Stimulated activated CD4-positive, alpha-beta T cell treated with anti-CD3 and anti-CD28 coated beads, Interleukin-4, amount 100 ng/mL, for 24 hours (primary cell): ENCODE measurements at regions not wholly inside any gene's neighbourhood (a gene's known extent, or its start where the extent isn't known, plus 50 kb on each side); places are given as distances from the start of the nearest gene placed in this dataset.
"Not testable (repeated sequence)": the region's sequence is repeated elsewhere in the genome, so short reads cannot be mapped to it uniquely, and the experiment has no call there.

Source experiments
- DNase-seq: peaks from one replicate; pipeline ENCODE4 v3.0.0-alpha.2; 2020

DNA sequence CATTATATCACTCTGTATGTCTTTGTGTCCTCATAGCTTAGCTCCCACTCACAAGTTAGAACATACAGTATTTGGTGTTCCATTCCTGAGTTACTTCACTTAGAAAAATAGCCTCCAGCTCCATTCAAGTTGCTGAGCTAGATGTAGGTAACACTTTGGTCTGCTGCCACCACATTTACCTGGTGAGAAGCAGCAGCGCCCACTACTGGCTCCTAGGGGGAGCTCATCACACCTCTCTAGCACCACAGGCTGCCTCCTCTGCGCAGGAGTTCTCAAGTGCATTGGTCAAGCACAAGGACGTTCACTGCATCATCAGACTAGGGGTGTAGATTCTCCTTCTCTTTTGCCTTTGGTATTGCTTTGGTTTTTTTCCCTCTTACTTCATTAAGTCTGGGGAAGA, 530.9 kb upstream of the AUTS2 start:
- no peak for DNase-seq

DNA sequence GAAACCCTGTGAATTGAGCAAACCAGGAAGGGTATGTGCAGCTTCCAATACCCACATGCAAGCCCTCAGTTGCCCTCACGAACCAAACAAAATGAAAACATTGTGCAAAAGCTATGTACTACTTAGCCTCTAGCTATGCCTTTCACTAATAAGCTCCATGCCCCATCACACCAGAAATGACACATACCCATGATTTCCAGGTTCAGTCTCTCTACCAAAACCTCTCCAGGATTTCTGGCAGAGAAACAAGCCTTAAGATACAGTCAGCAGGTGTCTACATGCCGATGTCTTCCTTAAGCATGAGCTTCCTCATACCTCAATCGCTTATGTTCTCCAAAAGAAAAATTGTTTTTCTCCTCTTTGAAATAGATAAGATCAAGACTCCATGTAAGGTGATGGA, 527.8 kb upstream of the AUTS2 start:
- DNase-seq = no peak

DNA sequence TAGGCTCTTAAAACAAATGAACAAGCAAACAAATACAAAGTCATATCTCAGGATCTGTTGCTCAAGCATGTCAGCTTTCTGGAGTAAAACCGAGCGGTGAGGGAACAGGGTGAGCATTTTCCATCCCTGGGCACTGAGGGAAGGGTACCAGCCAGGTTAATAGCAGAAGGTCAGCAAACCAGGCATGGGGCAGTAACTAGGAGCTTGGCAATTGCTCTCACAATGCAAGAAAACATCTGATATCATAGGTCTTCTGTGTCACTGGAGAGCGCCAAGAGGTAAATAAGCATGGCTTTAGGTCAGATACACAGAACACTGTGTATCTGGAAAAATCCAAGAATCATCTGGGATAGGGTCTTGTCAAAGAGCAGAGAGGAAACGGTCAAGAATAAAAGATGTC, 521.7 kb upstream of the AUTS2 start:
- DNase-seq = no peak

DNA sequence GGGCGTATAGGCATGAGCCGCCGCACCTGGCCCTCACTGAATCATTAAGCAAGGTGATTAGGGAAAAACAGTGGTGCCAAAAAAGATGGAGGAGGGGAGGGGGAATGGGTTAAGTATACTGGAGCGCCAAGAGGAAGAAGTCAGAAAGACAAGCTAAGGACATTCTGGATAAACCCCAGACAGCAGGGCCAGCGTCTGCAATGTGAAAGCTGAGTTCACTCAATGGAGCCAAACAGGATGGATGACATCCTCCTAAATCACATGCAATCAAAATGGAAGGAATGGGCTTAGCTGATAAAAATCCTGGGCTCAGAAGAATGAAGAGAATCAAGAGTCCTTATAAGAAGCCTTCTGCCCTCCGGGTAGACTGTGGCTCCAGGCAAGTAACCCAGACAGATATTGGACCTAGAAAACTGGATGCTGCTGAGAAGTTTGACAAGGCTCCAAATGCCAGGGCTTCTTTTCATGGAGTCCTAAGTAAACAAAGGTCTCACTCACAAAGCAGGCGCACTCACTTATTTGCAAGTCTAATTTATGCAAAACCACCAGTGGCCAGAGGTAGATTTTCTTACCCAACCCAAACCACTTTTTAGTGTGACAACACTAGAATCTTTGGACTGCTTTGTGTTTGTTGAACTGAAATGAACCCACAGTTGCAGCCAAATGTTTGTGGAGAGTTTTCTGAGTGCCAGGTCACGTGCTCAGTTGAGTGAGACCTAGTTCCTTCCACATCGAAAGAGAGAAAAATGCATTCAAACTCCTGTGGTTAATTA, 519.1 kb upstream of the AUTS2 start:
- no peak for DNase-seq

DNA sequence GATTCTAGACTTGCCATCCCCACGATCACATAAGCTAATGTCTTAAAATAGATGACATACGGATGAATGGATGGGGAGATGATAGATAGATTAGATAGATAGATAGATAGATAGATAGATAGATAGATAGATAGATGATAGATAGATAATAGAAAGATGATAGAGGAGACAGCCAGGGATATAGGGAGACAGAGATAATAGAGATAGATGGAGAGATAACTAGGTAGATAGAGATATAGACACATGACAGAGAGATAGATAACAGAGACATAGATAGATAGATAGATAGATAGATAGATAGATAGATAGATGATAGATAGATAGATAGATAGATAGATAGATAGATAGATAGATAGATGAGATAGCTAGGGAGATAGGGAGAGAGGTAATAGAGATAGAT, 511.0 kb upstream of the AUTS2 start:
- DNase-seq = not testable (repeated sequence)

DNA sequence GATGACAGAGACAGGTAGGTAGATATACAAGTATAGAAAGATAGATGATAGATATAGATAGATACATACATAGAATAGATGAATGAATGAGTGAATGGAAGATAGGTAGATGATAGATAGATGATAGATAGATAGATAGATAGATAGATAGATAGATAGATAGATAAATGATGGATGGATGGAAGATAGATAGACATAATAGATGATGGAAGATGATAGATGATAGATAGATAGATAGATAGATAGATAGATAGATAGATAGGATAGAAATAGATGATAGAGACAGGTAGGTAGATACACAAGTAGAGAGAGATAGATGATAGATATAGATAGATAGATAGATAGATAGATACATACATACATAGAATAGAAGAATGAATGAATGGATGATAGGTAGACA, 510.1 kb upstream of the AUTS2 start:
- no peak for DNase-seq

DNA sequence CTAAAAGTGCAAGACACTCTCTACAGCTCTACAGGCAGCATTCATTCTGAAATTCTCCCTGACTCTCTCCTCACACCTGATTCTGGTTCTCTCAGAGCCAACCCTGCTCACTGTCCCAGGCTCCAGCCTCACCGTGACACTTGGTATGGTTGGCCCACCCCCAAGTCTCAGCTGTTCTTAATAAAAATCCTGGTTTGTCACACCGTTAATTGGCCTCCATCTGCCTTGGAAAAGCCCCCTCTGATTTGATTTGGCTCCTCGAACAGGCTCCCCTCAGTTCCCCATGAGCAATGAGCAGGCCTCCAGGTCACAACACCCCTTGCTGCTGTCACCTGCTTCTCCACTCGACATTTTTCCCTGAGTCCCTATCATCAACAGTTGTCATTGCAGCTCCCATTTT, 507.3 kb upstream of the AUTS2 start:
- no peak for DNase-seq

DNA sequence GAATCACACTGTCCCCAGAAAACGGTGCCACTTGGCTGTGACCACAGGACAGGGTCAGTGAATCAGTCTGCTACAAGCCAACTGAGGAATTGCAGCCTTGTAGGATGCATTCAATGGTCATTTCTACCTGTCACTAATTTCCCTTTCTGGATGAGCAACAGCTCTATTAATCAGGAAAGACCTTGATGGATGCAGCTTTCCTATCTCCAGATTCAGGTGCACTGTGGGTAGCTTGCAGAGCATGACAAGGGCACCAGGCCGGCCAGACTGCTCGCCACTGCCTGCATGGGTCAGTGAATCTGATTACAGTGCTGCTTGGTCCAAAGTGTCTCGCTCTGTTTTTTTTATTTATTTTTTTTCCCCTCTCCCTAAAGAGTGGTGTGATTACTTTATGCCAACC, 506.8 kb upstream of the AUTS2 start:
- no peak for DNase-seq

DNA sequence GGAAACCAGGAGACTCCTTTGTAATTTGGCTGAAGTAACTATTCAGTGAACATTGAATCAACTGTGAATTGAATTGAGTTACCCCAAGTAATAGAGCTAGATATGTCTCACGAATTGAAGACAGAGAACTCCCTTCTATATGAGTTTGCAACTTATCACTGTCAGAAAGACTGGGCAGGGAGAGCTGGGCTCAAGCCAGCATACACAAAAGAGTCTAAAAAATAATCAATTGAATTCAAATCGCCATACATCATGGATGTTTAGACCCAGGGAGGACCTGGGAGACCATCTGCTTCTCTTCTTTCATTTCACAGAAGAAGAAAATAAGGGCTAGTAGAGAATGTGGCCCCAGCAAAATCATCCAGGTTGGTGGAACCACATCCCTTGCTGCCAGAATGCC, 503.1 kb upstream of the AUTS2 start:
- DNase-seq = no peak

DNA sequence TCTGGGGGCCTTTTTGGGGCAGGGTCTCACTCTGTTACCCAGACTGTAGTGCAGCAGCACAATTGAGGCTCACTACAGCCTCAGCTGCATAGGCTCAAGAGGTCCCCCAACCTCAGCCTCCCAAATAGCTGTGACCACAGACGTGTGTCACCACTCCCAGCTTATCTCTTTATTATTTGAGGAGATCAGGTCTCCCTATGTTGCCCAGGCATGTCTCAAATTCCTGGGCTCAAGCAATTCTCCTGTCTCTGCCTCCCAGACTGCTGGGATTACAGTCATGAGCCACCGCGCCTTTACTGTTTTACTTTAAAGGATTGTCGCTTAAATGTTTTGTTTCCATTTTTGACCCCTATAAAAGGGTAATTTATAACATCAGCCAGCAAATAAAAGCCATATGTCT, 502.6 kb upstream of the AUTS2 start:
- no peak for DNase-seq

DNA sequence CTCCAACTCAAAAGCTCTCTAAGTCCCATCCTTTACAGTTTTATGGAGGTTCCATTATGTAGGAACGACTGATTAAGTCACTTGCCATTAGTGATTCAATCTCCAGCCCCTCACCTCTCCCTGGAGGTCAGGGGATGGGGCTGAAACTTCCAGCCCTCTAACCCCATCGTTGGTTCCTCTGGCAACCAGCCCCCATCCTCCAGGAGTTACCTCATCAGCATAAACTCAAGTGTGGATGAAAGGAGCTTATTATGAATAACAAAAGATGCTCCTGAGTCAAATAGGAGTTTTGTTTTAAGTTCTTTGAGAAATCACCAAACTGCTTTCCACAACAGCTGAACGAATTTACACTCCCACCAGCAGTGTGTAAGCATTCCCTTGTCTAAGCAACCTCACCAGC, 494.3 kb upstream of the AUTS2 start:
- DNase-seq = no peak

DNA sequence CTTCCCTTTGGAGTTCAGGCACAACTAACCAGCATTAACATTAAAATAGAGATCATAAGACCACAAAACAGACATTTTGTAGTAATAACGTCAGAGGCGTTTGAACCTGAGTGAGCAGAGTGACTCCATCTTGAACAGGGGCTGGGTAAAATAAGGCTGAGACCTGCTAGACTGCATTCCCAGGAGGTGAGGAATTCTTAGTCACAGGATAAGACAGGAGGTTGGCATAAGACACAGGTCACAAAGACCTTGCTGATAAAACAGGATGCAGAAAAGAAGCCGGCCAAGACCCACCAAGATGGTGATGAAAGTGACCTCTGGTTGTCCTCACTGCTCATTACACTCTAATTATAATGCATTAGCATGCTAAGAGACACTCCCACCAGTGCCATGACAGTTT, 493.2 kb upstream of the AUTS2 start:
- DNase-seq = no peak

DNA sequence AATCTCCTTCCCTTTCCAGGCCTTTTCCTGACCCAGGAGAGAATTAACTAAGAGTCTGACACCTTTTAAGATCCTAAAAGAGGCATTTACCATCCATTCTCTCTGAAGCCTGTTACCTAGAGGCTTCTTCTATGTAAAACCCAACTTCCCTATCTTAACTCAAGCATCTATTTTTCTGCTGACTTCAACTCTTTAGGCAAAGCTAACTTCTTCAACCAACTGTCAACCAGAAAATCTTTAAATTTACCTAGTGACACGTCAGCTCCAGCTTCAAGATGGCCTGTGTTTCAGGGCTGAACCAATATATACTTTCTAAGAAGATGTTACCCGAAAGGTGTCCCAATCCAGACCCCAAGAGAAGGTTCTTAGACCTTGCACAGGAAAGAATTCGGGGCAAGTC, 492.3 kb upstream of the AUTS2 start:
- no peak for DNase-seq

DNA sequence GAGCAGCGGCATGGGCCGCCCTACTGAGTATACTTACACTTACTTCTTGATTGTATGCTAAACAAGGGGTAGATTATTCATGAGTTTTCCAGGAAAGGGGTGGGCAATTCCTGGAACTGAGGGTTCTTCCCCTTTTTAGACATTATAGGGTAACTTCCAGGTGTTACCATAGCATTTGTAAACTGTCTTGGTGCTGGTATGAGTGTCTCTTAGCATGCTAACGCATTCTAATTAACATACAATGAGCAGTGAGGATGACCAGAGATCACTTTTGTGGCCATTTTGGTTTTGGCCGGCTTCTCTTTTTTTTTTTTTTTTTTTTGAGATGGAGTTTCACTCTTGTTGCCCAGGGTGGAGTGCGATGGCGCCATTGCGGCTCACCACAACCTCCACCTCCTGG, 491.8 kb upstream of the AUTS2 start:
- not testable (repeated sequence) for DNase-seq

DNA sequence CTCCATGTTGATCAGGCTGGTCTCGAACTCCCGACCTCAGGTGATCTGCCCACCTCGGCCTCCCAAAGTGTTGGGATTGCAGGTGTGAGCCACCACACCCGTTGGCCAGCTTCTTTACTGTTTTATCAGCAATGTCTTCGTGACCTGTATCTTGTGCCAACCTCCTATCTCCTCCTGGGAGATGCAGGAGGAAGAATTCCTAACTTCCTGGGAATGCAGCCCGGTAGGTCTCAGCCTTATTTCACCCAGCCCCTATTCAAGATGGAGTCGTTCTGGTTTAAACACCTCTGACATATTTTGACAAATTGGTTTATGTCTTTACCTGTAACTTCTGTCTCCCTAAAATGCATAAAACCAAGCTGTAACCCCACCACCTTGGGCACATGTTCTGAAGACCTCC, 491.3 kb upstream of the AUTS2 start:
- not testable (repeated sequence) for DNase-seq

DNA sequence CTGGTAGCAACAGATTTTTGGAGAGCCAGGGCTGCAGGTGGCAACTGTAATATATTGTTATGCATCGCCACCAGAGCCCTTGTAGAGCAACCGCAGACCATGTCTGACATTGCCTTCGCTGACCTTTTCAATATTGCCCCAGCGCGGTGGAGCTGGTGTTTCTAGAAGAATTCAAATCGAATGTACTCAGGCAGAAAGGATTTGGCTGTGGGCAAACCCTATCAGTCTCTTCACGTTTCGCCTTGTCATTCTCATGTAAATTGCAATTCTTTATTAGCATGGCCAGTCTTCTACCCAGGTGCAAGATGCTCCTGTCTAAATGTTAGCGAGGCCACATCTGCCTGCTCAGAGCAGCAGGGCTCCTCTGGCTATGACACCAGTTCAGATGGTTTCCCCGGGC, 490.2 kb upstream of the AUTS2 start:
- DNase-seq = no peak

DNA sequence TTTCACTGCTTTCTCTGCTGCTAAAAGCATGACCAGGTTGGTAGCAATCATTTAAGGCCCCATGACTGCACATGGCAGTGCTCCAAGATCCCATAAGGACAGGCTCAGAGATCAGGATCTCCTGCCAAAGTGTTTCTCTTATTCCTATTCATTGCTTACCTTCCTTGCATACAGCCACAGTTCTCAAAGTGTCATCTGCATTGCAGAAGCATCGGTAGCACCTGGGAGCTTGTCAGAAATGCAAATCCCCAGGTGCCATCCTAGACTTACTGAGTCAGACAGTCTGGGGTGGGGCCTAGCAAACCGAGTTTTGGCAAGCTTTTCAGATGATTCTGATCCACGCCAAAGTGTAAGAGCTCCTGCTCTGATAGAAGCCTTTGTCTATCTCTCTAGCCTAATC, 489.0 kb upstream of the AUTS2 start:
- DNase-seq = no peak

DNA sequence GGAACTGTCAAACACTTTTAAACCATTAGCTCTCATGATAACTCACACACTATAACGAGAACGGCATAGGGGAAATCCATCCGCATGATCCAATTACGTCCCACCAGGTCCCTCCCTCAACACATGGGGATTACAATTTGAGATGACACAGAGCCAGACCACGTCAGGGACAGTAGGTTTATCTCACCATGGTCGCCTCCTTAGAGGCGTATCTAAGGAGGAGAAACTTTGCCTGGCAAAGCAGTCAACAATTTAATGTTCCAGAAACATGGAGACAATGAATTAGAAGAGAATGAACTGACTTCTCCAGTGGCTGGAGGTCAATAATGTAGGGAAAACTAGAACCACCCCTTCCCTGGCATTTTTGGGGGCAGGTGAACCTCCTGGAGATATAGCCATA, 488.4 kb upstream of the AUTS2 start:
- DNase-seq = no peak

DNA sequence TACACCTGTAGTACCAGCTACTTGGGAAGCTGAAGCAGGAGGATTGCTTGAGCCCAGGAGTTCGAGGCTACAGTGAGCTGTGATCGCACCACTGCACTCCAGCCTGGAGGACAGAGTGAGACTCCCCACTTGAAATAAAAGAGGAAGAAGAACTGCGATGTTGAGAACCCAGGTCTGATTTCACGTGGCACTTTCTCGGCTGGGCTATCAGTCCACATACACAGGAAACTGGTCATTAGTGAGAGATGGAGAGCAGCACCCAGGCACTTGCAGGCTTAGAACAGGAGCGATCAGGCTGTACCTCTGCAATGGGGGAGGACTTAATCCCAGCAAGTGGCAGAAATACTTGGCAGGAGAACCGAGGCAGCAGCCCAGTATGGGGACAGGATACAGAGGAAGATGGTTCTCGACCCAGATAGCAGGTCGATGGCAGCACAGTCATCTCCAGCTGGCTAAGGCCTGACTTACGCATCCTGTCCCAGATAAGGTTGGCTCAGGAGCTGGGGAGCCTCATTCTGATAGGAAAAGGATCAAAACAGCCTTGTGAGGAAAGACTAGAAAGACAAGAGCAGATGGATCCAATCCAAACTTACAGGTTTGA, 487.7 kb upstream of the AUTS2 start:
- no peak for DNase-seq

DNA sequence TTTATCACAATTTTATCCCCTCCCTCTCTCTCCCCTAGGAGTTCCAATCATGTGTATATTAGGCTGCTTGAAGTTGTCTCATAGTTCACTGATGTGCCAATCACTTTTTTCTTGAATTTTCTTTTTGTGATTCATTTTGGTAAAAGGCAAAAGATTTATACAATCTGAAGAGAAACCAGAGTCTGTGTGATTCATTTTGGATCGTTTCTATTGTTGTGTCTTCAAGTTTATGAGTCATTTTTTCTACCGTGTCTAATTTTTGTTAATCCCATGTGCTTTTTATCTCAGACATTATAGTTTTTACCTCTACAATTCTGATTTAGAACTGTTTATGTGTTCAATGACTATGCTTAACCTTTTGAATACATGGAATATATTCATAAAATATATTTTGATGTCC, 483.9 kb upstream of the AUTS2 start:
- DNase-seq = no peak

DNA sequence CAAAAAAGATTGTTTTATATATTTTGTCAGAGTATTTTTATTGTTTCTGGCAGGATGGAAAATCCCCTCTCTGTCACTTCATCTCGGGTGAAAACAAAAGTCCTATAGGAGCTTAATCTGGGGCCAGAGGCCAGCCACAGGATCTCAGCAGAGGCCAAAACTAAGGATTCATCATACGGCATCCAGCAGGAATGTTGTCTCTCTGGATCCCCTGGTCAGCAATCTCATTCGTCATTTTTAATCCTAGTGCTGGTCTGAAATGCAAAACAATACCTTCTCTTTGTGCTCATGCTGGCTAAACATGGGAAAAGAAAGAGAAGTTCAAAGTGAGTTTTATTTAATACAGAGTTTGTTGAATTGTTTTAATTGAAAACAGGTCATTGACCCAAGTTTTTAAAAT, 482.5 kb upstream of the AUTS2 start:
- no peak for DNase-seq

DNA sequence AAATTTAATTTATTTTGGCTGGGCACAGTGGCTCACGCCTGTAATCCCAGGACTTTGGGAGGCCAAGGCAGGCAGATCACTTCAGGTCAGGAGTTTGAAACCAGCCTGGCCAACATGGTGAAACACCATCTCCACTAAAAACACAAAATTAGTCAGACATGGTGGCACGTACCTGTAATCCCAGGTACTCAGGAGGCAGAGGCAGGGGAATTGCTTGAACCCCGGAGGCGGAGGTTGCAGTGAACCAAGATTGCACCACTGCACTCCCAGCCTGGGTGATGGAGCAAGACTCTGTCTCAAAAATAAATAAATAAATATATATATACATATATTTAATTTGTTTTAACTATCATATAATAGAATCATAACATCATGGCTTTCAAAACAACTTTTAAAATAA, 482.1 kb upstream of the AUTS2 start:
- not testable (repeated sequence) for DNase-seq

DNA sequence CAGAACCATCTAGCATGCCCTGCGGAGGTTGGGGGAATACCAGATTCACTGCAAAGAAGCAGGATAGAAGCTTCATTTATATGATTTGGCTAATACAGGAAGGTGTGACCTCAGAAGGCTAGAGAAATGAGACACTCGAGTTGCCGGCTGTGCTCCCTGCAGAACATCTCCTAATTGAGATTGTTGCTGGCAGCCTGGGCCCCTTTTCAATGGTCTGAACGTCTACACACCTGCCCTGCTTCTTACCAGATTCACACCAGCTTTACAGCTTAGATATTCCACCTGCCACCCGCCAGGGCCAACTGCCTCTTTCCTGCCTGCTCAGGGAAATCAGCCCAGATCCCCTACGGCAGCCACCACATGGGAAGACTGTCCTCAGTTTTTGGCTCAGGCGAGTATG, 475.3 kb upstream of the AUTS2 start:
- no peak for DNase-seq

DNA sequence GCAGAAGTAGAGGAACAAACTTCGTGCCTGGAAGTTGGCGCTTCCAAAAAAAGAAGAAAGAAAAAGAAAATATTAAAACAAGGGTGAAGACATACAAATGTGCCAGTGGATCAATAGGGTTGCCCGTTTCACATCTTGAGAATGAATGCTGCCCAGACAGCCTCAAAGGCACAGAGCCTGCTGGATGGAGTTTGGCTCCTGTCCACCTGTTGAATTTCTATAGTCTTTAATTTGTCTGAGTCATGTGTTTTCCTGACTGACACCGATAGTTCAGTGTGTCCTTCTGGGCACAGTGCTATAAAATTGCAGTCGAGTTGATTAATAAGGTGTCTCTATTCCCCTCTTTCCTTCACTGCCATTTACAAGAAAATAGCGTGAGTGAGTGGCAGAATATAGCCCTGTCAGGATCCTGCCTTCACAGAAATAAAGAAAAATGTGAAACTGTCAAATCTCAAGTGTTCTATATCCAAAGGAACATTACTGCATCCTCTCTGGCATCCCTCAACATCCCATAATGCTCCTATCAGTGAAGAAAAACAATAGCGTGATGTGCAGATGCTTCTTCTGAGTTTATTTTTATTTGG, 471.3 kb upstream of the AUTS2 start:
- DNase-seq = no peak

DNA sequence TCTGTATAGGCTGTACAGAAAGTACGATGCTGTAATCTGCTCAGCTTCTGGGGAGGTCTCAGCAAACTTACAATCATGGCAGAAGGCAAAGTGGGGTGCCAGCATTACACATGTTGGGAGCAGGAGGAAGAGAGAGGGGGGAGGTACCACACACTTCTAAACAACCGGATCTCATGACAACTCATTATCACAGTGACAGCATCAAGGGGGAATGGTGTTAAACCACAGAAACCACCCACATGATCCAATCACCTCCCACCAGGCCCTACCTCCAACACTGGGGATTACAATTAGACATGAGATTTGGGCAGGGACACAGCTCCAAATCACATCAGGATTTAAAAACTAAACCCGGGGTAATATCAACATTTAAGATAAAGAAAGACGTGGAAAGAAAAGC, 468.8 kb upstream of the AUTS2 start:
- no peak for DNase-seq
